Cardiac fibroblast (primary cell): ENCODE measurements at regions not wholly inside any gene's neighbourhood (a gene's known extent, or its start where the extent isn't known, plus 50 kb on each side); places are given as distances from the start of the nearest gene placed in this dataset.

Source experiments
- DNase-seq, 2 donors: peaks; one replicate each; pipeline versions ENCODE4 v3.0.0 to v3.0.0-alpha.2; 2010; ENCODE audit warnings: low read depth in 2 of 2
- H3K4me3 ChIP-seq, 2 donors: replicated peaks in 1 of 2; 1 replicate in 1 of 2; 2 replicates in 1 of 2; pipeline ENCODE4 v1.5.1; 2011; ENCODE audit warnings: low read depth in 2 of 2, low read length in 2 of 2, mild to moderate bottlenecking in 2 of 2, moderate library complexity in 1 of 2
- CTCF ChIP-seq: IDR thresholded peaks from one replicate; pipeline ENCODE4 v1.5.1; 2011; ENCODE audit warnings: low read depth, mild to moderate bottlenecking, low read length, inconsistent platforms

DNA sequence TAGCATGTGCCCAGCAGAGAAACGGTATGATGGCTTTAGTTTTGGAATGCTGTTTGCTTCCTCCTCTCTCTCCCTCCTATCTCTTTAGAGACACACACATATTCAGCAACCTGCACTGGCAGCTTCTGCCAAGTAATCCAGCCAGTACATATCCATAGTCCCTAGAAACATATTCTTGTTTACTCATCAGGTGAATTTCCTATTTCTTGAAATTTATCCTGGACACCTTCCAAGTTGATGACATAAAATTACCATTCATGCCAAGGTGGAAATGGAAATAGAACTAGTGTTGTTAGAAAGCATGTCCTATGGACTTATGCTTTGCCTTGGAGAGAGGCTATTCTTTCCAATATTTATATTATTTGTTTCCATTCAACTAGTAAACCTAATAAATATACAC is 50.9 kb upstream of the RGPD4 start:
- no peak overlapping the region for H3K4me3 ChIP-seq
- no peak for DNase-seq
- TF ChIP-seq CTCF = no peak

- TF ChIP-seq CTCF = no peak
- no peak overlapping the region for H3K4me3 ChIP-seq
- DNase-seq = no peak
These were observed 50.3 kb upstream of the RGPD4 start for GRCh38 chr2:107776362-107776761.
